ENCODE measurements at regions not wholly inside any gene's neighbourhood (a gene's known extent, or its start where the extent isn't known, plus 50 kb on each side); places are given as distances from the start of the nearest gene placed in this dataset.

GRCh38 chr12:43113616-43114015, 438.4 kb downstream of the ADAMTS20 start:
- peaks cover 22% of the 10 kb centered on the region for H3K4me1 Mint-ChIP-seq

GRCh38 chr12:43113135-43113534, 438.9 kb downstream of the ADAMTS20 start:
- DNase-seq (ENCODE audit: low read depth, low spot score), result no peak
- TF ChIP-seq CTCF (conservative IDR thresholded peaks at IDR 0.05), result no peak
- Mint-ChIP-seq H3K9me3 (peaks cover 6% of the 10 kb centered on the region), H3K36me3 (ENCODE audit: low read depth) (no peaks in the 10 kb centered on the region), H3K4me1 (peaks cover 24% of the 10 kb centered on the region), H3K27ac (ENCODE audit: unreplicated experiment) (no peak overlapping the region), H3K27me3 (ENCODE audit: low read depth) (no peaks in the 10 kb centered on the region), H3K4me3 (no peak overlapping the region)

More at GRCh38 chr12:43113616-43114015, 438.4 kb downstream of the ADAMTS20 start:
- peaks cover 5% of the 10 kb centered on the region for H3K9me3 Mint-ChIP-seq
- H3K27ac Mint-ChIP-seq (ENCODE audit: unreplicated experiment), result no peak overlapping the region
- H3K36me3 Mint-ChIP-seq (ENCODE audit: low read depth), result no peaks in the 10 kb centered on the region
- no peak overlapping the region for H3K4me3 Mint-ChIP-seq
- DNase-seq (ENCODE audit: low read depth, low spot score), result no peak
- TF ChIP-seq CTCF (conservative IDR thresholded peaks at IDR 0.05), result no peak
- no peaks in the 10 kb centered on the region for H3K27me3 Mint-ChIP-seq (ENCODE audit: low read depth)

- DNase-seq (ENCODE audit: low read depth, low spot score), result no peak
- H3K27ac Mint-ChIP-seq (ENCODE audit: unreplicated experiment), result no peak overlapping the region
- H3K4me1 Mint-ChIP-seq, result peaks cover 24% of the 10 kb centered on the region
- no peaks in the 10 kb centered on the region for H3K36me3 Mint-ChIP-seq (ENCODE audit: low read depth)
- H3K27me3 Mint-ChIP-seq (ENCODE audit: low read depth), result no peaks in the 10 kb centered on the region
- no peak overlapping the region for H3K4me3 Mint-ChIP-seq
- no peak for TF ChIP-seq CTCF (conservative IDR thresholded peaks at IDR 0.05)
- peaks cover 6% of the 10 kb centered on the region for H3K9me3 Mint-ChIP-seq
Measured at GRCh38 chr12:43112101-43112920, 439.7 kb downstream of the ADAMTS20 start.

GRCh38 chr12:43111608-43112007, 440.4 kb downstream of the ADAMTS20 start:
- DNase-seq (ENCODE audit: low read depth, low spot score), result no peak
- H3K27ac Mint-ChIP-seq (ENCODE audit: unreplicated experiment), result peak overlapping the region; percentile 22
- H3K4me3 Mint-ChIP-seq, result no peak overlapping the region
- no peaks in the 10 kb centered on the region for H3K36me3 Mint-ChIP-seq (ENCODE audit: low read depth)
- peaks cover 6% of the 10 kb centered on the region for H3K9me3 Mint-ChIP-seq
- no peaks in the 10 kb centered on the region for H3K27me3 Mint-ChIP-seq (ENCODE audit: low read depth)
- H3K4me1 Mint-ChIP-seq, result peaks cover 24% of the 10 kb centered on the region
- TF ChIP-seq CTCF (conservative IDR thresholded peaks at IDR 0.05), result no peak

- Mint-ChIP-seq H3K4me1 (peaks cover 24% of the 10 kb centered on the region), H3K36me3 (ENCODE audit: low read depth) (no peaks in the 10 kb centered on the region), H3K4me3 (no peak overlapping the region), H3K27me3 (ENCODE audit: low read depth) (no peaks in the 10 kb centered on the region), H3K27ac (ENCODE audit: unreplicated experiment) (no peak overlapping the region), H3K9me3 (peaks cover 6% of the 10 kb centered on the region)
- no peak for DNase-seq (ENCODE audit: low read depth, low spot score)
- no peak for TF ChIP-seq CTCF (conservative IDR thresholded peaks at IDR 0.05)
Measured at GRCh38 chr12:43109631-43110345, 442.2 kb downstream of the ADAMTS20 start.
